MM.1S (cell line): ENCODE measurements at regions not wholly inside any gene's neighbourhood (a gene's known extent, or its start where the extent isn't known, plus 50 kb on each side); places are given as distances from the start of the nearest gene placed in this dataset.

ENCODE experiments used
- DNase-seq: peaks from one replicate; pipeline ENCODE4 v3.0.0-alpha.2; 2015
- H2AFZ ChIP-seq: fragments of 300-600 bp; sonication (generic); 2 replicates; pipeline ENCODE4 v1.6.0; 2016; ENCODE audit warnings: antibody characterized with exemption, low read length
- H3F3A ChIP-seq: fragments of 300-600 bp; sonication (generic); 2 replicates; pipeline ENCODE4 v1.6.1; 2016; ENCODE audit warnings: mild to moderate bottlenecking, antibody characterized with exemption, low read length, moderate library complexity, mixed read lengths; ENCODE audit not compliant: insufficient read depth
- H3K27ac ChIP-seq: fragments of 300-600 bp; sonication (generic); 2 replicates; pipeline ENCODE4 v1.5.1; 2016; ENCODE audit warnings: mild to moderate bottlenecking, low read length
- H3K27me3 ChIP-seq: fragments of 300-600 bp; sonication (generic); replicated peaks from 2 replicates; pipeline ENCODE4 v1.6.0; 2016; ENCODE audit warnings: low read length; ENCODE audit not compliant: insufficient read depth
- H3K36me3 ChIP-seq: fragments of 300-600 bp; sonication (generic); replicated peaks from 2 replicates; pipeline ENCODE4 v1.6.1; 2016; ENCODE audit warnings: mild to moderate bottlenecking, low read length, mixed read lengths; ENCODE audit not compliant: insufficient read depth
- H3K4me1 ChIP-seq: fragments of 300-600 bp; sonication (generic); 2 replicates; pipeline ENCODE4 v1.6.1; 2016; ENCODE audit warnings: low read length, mixed read lengths
- H3K4me2 ChIP-seq: fragments of 300-600 bp; sonication (generic); 2 replicates; pipeline ENCODE4 v1.6.0; 2016; ENCODE audit warnings: low read depth, low read length
- H3K4me3 ChIP-seq: fragments of 300-600 bp; sonication (generic); 2 replicates; pipeline ENCODE4 v1.5.1; 2016; ENCODE audit warnings: low read length, mixed read lengths
- H3K79me2 ChIP-seq: fragments of 300-600 bp; sonication (generic); 2 replicates; pipeline ENCODE4 v1.6.1; 2016; ENCODE audit warnings: mixed run types, low read length, mixed read lengths
- H3K9ac ChIP-seq: fragments of 300-600 bp; sonication (generic); 2 replicates; pipeline ENCODE4 v1.6.1; 2016; ENCODE audit warnings: low read length, mixed read lengths
- H3K9me2 ChIP-seq: fragments of 300-600 bp; sonication (generic); replicated peaks from 2 replicates; pipeline ENCODE4 v1.6.1; 2016; ENCODE audit warnings: mild to moderate bottlenecking, low read length, mixed read lengths; ENCODE audit not compliant: insufficient read depth
- H3K9me3 ChIP-seq: fragments of 300-600 bp; sonication (generic); replicated peaks from 2 replicates; pipeline ENCODE4 v1.6.1; 2016; ENCODE audit warnings: mild to moderate bottlenecking, low read length, mixed read lengths; ENCODE audit not compliant: insufficient read depth
- H4K20me1 ChIP-seq: fragments of 300-600 bp; sonication (generic); 2 replicates; pipeline ENCODE4 v1.6.1; 2016; ENCODE audit warnings: mild to moderate bottlenecking, low read length, moderate library complexity, mixed read lengths; ENCODE audit not compliant: insufficient read depth
- EZH2 ChIP-seq: fragments of 300-600 bp; sonication (generic); optimal IDR thresholded peaks from 2 replicates; pipeline ENCODE3; 2017; ENCODE audit warnings: low read depth, mild to moderate bottlenecking, antibody characterized with exemption, low read length, mixed read lengths
- EZH2phosphoT487 ChIP-seq: fragments of 300-600 bp; sonication (generic); IDR thresholded peaks from 2 replicates; pipeline ENCODE4 v1.6.1; 2018; ENCODE audit warnings: antibody characterized with exemption, low read length
- TF ChIP-seq, protein P1 (sequence below): fragments of 300-600 bp; sonication (generic); IDR thresholded peaks from 2 replicates; pipeline ENCODE4 v1.5.1; 2016; ENCODE audit warnings: antibody characterized with exemption, low read length, mixed read lengths

- DNase-seq = no peak
- no peak overlapping the region for H3K9ac ChIP-seq
- H3K27me3 ChIP-seq = no peaks in the 10 kb centered on the region
- H3K9me3 ChIP-seq = no peaks in the 10 kb centered on the region
- no peaks in the 10 kb centered on the region for H4K20me1 ChIP-seq
- H3F3A ChIP-seq = no peaks in the 10 kb centered on the region
- no peaks in the 10 kb centered on the region for H3K79me2 ChIP-seq
- no peaks in the 10 kb centered on the region for H3K9me2 ChIP-seq
- no peak overlapping the region for H2AFZ ChIP-seq
- H3K4me3 ChIP-seq = no peak overlapping the region
- TF ChIP-seq EZH2phosphoT487 (no peak), EZH2 (no peak)
- H3K36me3 ChIP-seq = no peaks in the 10 kb centered on the region
- H3K4me1 ChIP-seq = peaks cover 10% of the 10 kb centered on the region
- H3K27ac ChIP-seq = no peak overlapping the region
- H3K4me2 ChIP-seq = no peak overlapping the region
Measured at GRCh38 chr10:123518765-123519164, 147.4 kb upstream of the GPR26 start.

- peaks cover 10% of the 10 kb centered on the region for H3K4me1 ChIP-seq
Measured at GRCh38 chr10:123519861-123520260, 146.3 kb upstream of the GPR26 start.

GRCh38 chr10:123521076-123521475 lies 145.1 kb upstream of the GPR26 start:
- Histone ChIP-seq H3K9ac (no peak overlapping the region), H3K36me3 (no peaks in the 10 kb centered on the region), H3F3A (no peaks in the 10 kb centered on the region), H3K79me2 (no peaks in the 10 kb centered on the region), H3K9me3 (no peaks in the 10 kb centered on the region), H3K9me2 (no peaks in the 10 kb centered on the region), H2AFZ (no peak overlapping the region), H4K20me1 (no peaks in the 10 kb centered on the region), H3K4me1 (peaks cover 10% of the 10 kb centered on the region), H3K4me3 (no peak overlapping the region), H3K4me2 (no peak overlapping the region), H3K27ac (no peak overlapping the region), H3K27me3 (no peaks in the 10 kb centered on the region)
- TF ChIP-seq, protein P1, sequence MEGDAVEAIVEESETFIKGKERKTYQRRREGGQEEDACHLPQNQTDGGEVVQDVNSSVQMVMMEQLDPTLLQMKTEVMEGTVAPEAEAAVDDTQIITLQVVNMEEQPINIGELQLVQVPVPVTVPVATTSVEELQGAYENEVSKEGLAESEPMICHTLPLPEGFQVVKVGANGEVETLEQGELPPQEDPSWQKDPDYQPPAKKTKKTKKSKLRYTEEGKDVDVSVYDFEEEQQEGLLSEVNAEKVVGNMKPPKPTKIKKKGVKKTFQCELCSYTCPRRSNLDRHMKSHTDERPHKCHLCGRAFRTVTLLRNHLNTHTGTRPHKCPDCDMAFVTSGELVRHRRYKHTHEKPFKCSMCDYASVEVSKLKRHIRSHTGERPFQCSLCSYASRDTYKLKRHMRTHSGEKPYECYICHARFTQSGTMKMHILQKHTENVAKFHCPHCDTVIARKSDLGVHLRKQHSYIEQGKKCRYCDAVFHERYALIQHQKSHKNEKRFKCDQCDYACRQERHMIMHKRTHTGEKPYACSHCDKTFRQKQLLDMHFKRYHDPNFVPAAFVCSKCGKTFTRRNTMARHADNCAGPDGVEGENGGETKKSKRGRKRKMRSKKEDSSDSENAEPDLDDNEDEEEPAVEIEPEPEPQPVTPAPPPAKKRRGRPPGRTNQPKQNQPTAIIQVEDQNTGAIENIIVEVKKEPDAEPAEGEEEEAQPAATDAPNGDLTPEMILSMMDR = no peak
- TF ChIP-seq EZH2 (no peak), EZH2phosphoT487 (no peak)
- no peak for DNase-seq

More at GRCh38 chr10:123519861-123520260, 146.3 kb upstream of the GPR26 start:
- Histone ChIP-seq H3K9me2 (no peaks in the 10 kb centered on the region), H3F3A (no peaks in the 10 kb centered on the region), H3K4me3 (no peak overlapping the region), H3K79me2 (no peaks in the 10 kb centered on the region), H3K36me3 (no peaks in the 10 kb centered on the region), H3K27ac (no peak overlapping the region), H4K20me1 (no peaks in the 10 kb centered on the region), H3K27me3 (no peaks in the 10 kb centered on the region), H3K9me3 (no peaks in the 10 kb centered on the region), H3K4me2 (no peak overlapping the region), H2AFZ (no peak overlapping the region), H3K9ac (no peak overlapping the region)
- TF ChIP-seq, protein P1 = no peak
- no peak for TF ChIP-seq EZH2
- no peak for TF ChIP-seq EZH2phosphoT487
- no peak for DNase-seq

DNA sequence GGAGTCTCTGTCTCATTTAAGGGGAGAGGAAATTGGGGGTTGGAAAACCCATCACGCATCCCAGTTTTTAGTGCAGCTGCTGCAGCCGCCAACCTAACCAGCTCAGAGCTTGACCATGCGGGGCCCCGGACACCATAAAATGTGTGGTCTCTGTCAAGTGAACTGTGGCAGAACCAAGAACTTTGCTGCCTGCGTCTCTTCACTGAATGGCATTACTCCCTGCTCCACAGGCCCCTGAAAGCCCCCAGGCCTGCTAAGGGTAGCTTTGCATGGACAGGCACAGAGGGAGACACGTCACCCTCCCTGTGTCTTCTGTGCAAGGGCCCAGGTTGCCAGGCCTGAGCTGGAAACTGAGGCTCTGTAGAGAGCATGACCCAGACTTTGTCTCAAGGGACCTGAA lies 144.6 kb upstream of the GPR26 start:
- no peaks in the 10 kb centered on the region for H4K20me1 ChIP-seq
- H2AFZ ChIP-seq = no peak overlapping the region
- H3K4me2 ChIP-seq = no peak overlapping the region
- no peak overlapping the region for H3K27ac ChIP-seq
- H3K9me3 ChIP-seq = no peaks in the 10 kb centered on the region
- no peak for TF ChIP-seq EZH2
- TF ChIP-seq EZH2phosphoT487 = no peak
- TF ChIP-seq, protein P1 = no peak
- H3K79me2 ChIP-seq = no peaks in the 10 kb centered on the region
- no peaks in the 10 kb centered on the region for H3K36me3 ChIP-seq
- H3K4me3 ChIP-seq = no peak overlapping the region
- no peaks in the 10 kb centered on the region for H3F3A ChIP-seq
- H3K9ac ChIP-seq = no peak overlapping the region
- DNase-seq = no peak
- H3K27me3 ChIP-seq = no peaks in the 10 kb centered on the region
- H3K9me2 ChIP-seq = no peaks in the 10 kb centered on the region
- H3K4me1 ChIP-seq = peaks cover 10% of the 10 kb centered on the region
